ENCODE measurements at regions not wholly inside any gene's neighbourhood (a gene's known extent, or its start where the extent isn't known, plus 50 kb on each side); places are given as distances from the start of the nearest gene placed in this dataset.
A peak's percentile ranks its signal among the peaks of the same experiment; 100 is the strongest.
"Not testable (repeated sequence)": the region's sequence is repeated elsewhere in the genome, so short reads cannot be mapped to it uniquely, and the experiment has no call there.

GRCh38 chr12:46569826-46570439 lies 197.4 kb upstream of the SLC38A2 start:
- DNase-seq, result no peak

DNA sequence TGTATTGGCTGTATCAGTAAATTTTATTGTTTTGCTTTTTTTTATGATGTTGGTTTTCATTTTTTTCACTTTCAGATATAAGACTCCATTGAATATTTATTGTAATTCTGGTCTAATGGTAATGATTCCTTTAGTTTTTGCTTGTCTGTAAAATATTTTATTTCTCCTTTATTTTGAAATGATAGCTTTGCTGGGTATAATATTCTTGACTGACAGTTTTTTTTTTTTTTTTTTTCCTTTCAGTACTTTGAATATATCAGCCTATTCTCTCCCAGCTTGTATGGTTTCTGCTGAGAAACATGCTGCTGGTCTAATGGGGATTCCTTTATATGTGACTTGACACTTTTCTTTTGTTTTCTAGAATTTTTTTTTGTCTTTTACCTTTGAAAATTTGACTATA lies 195.1 kb upstream of the SLC38A2 start:
- no peak for DNase-seq

DNA sequence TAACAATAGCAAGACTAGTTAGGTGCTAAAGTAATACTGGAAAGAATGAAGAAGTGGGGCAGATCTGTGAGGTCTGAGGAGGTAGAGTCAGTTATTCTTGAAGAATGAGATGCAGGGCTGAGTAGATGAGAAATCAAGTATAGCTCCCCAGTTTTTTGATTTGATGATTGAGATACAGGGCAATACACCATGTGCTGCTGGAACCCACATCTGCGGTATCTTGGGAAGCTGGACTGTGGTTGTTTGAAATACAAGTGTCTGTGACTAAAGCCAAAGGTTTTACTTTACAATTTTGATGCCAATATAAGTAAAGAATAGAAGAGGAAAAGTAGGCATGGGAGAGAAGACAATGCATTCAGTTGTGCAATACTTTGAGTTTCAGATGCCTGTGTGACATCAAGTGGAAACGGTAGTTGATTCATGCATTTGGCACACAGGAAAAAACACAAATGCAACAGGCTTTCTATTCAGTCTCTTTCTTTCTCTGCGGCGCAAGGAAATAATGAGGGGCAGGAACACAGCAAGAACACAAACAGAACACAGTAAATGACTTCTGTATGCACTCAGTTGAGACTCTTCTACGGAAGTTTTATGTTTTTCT lies 190.2 kb upstream of the SLC38A2 start:
- DNase-seq, result no peak

GRCh38 chr12:46561769-46562624 lies 189.4 kb upstream of the SLC38A2 start:
- not testable (repeated sequence) for DNase-seq

- no peak for DNase-seq
These were observed 188.3 kb upstream of the SLC38A2 start for GRCh38 chr12:46560874-46561273.

DNA sequence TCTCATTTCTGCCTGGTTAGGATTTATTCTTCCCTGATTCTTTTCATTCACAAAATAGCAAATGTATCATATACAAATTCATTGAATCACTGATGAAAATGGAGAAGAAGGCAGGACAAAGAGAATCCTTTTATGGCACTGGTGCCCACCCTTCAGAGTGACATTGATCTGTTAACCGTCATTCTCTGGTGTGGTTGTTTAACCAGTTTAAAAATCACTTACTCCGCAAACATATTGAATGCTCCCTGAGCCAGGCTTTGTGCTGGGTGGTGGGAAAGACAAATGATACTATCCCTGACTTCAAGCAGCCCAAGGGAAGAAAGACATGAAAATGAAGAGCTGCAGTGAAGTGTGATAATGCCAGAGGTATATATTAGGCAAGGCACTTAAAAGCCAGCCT lies 187.5 kb upstream of the SLC38A2 start:
- no peak for DNase-seq

DNA sequence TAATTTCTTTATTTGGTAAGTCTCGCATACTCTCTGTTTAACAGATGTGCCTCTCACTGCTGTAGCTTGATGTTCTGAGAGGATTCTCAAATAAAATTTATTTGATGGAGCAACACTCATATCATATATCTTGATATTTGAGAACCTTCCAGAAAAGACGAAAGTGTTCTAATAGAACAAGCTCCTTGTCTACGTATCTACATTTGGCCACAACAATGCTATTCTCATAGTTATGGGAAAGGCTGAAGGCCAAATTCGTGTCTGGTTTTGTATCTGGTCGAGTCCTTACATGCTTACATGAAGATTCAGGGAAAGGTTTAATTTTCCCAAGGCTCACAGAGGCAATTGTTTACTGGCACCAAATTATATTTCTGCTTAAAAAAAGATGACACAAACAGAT lies 186.7 kb upstream of the SLC38A2 start:
- DNase-seq, result no peak

- DNase-seq, result no peak
These were observed 186.1 kb upstream of the SLC38A2 start for GRCh38 chr12:46558677-46559076.

GRCh38 chr12:46557539-46558373 lies 185.2 kb upstream of the SLC38A2 start:
- DNase-seq, result no peak

GRCh38 chr12:46556819-46557524 lies 184.4 kb upstream of the SLC38A2 start:
- no peak for DNase-seq

GRCh38 chr12:46556105-46556559 lies 183.6 kb upstream of the SLC38A2 start:
- DNase-seq, result peak; percentile 61

DNA sequence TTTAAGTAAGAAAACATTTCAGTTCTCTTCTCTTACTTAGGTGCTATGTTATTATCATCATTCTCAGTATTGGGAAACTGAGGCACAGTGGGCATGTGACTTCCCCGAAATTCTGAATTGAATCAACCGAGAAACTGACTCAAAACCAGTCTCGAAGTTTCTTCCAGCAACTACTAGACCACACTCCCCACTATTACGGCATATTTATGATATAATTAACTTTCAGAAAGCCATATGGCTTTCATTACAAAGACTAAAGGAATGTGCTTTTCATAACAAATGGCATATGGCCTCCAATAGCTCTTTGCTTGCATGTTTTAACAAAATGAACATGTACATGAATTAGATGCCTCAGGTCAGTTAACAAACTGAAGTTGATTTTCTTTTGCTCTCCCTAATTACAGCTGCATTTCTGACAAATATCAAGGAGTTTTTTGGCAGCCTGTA lies 182.9 kb upstream of the SLC38A2 start:
- DNase-seq, result peak; percentile 58

DNA sequence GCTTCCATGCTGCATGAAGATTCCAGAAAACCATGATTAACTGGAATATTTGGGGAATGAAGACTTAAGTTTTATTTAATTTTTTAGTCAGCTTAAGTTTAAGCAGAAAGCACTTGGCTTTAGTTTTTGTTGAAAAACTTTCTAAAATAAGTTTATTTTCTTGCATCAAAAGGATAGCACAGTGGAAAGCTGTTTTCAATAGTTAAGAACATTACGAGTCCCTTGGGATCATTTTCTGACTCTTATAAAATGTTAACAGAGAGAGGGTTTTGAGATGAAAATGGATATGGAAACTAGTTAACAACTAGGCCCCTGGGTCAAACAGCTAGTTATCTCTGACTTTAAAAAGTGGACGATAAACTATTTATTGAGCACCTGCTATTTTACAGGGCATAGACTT lies 181.9 kb upstream of the SLC38A2 start:
- DNase-seq, result no peak

DNA sequence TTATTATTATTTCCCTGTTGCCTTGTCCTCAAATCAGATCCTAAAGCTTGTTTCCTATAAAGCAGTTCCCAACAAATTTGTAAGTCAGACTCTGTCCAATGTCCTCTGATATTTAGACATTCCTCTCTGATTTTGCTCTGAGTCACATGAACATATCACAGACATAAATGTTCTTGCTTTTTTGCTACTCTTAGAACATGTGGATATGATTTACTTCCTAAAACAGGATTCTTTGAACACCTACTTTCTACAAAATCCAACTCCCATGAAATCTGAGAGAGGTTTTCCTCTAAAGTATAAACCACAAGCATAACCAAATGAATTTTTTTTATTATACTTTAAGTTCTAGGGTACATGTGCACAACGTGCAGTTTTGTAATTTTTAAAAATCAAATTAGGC lies 181.3 kb upstream of the SLC38A2 start:
- DNase-seq, result peak; percentile 44

GRCh38 chr12:46553266-46553665 lies 180.7 kb upstream of the SLC38A2 start:
- DNase-seq, result no peak

DNA sequence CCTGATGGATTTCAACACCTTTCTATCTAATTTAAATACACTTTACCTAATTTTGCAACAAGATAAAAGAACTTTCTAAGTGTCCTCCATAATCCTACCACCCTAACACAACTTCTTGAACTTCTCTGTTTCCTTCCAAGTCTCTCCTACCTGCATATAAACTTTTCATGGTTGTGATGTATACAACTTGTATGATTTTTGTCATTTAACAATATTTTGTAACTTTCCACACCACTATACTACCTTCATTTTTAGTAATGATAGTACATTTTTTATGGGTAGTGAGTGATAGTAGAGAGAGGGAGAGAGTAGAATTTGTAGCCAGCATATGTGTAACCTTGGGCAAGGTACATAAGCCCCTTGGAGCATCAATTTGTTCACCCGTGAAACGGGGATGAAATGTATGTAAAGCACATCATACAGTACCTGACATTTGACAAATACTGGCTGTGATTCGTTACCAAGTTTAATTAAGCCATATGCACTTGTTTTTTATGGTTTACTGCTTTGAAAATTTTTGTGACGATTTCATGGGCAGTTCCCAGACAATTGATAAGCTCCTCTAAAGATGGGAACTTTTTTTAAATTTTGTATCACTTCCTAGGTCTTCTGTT lies 177.8 kb upstream of the SLC38A2 start:
- DNase-seq, result no peak

DNA sequence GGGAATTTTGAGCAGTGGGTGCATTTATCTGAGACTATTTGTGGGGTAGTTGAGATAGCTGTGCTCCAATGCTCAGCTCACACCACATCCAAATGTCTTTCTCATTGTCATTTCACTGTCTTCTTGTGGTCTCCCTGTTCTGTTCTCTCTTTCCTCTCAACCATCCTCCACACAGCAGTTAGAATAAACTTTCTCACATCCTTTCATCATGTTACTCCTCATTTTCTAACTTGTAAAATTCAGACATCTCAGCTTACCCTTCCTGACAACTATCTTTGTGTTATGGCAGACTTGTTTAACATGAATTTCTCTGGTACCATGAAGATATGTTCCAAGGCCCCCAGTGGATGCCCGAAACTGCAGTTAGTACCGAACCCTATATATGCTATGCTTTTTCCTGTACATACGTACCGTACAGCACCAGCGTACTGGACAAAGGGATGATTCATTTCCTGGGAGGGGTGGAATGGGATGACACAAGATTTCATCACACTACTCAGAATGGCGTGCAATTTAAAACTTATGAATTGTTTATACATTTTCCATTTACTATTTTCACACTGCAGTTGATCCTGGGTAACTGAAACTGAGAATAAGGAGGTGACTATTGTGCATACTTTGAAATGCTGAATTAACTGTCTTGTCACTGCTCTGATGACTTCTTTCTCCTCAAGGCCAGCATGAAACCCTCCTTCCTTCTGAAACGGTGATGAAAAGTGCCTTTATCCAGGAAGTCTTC lies 177.1 kb upstream of the SLC38A2 start:
- DNase-seq, result no peak

DNA sequence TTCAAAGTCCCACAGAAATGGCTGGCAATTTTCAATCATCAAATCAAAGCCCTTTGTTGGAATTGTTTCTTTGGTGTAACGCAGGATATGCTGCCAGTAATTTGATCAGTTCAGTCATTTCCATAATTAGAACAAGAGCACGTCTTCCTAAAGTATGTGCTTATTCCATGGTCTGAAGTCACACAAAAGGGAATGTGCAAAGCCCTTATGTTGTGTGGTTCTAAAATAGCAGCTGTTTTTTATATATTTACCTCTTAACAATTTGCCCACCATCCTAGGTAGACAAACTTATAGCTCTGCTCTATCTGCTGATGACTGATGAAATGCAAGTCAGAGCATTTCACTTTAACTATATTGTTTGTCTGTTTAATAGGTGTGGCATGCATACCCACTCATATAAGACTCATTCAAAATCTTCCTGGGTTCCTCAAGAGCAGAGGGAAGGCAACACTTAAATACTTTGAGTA lies 176.1 kb upstream of the SLC38A2 start:
- no peak for DNase-seq

GRCh38 chr12:46547421-46548354 lies 175.1 kb upstream of the SLC38A2 start:
- no peak for DNase-seq
